HAP-1 (cell line): ENCODE measurements at regions not wholly inside any gene's neighbourhood (a gene's known extent, or its start where the extent isn't known, plus 50 kb on each side); places are given as distances from the start of the nearest gene placed in this dataset.

ENCODE experiments used
- DNase-seq, 2 experiments: peaks; one replicate each; pipeline ENCODE4 v3.0.0-alpha.2; 2016 to 2020; ENCODE audit warnings: low spot score in 2 of 2
- H3K27me3 ChIP-seq: fragments of 250-450 bp; sonication (Bioruptor Pico); 2 replicates; pipeline ENCODE4 v1.5.1; 2020; ENCODE audit warnings: low read depth, mild to moderate bottlenecking, moderate library complexity
- H3K36me3 ChIP-seq: fragments of 250-450 bp; sonication (Bioruptor Pico); replicated peaks from 2 replicates; pipeline ENCODE4 v1.5.1; 2020; ENCODE audit warnings: mild to moderate bottlenecking
- H3K4me1 ChIP-seq: fragments of 250-450 bp; sonication (Bioruptor Pico); 2 replicates; pipeline ENCODE4 v1.5.1; 2020; ENCODE audit warnings: mild to moderate bottlenecking
- H3K4me3 ChIP-seq: fragments of 250-450 bp; sonication (Bioruptor Pico); 2 replicates; pipeline ENCODE4 v1.5.1; 2020; ENCODE audit warnings: mild to moderate bottlenecking, moderate library complexity
- H3K9me3 ChIP-seq: fragments of 250-450 bp; sonication (Bioruptor Pico); 2 replicates; pipeline ENCODE4 v1.5.1; 2020; ENCODE audit warnings: mild to moderate bottlenecking, moderate library complexity
- in situ Hi-C: fragments of 300-500 bp; cut with MboI; formaldehyde crosslinking; loops from 3 replicates; pipeline ENCODE4 v1.14.3; 2020; ENCODE audit warnings: low sequenced_read_pairs, inconsistent platforms, mixed read lengths

DNA sequence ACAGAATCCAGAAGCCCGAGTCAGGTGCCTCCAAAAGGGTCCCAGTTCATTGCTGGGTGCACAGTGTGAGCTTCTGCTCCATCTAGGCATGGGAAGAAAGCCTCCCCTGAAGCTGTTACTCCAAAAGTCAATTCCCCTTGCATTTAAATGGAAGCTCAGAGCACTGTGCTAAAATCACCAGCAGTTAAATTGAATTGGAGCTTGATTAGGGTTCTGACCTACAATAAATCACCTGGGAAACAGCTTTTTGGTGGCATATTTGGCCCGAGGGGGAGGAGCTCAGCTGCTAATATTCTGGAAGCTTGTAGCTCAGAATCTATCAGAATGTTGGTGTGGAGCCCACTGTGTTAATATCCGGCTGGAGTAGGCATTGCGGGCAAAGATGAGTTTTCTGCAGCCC, 87.1 kb upstream of the RGMA start:
- in situ Hi-C loops = no loop called here
- Histone ChIP-seq H3K4me1 (no peaks in the 10 kb centered on the region), H3K4me3 (no peak overlapping the region), H3K9me3 (no peaks in the 10 kb centered on the region), H3K27me3 (no peaks in the 10 kb centered on the region; the same call in 1 of the 2 replicates), H3K36me3 (no peaks in the 10 kb centered on the region)
- no peak for DNase-seq

DNA sequence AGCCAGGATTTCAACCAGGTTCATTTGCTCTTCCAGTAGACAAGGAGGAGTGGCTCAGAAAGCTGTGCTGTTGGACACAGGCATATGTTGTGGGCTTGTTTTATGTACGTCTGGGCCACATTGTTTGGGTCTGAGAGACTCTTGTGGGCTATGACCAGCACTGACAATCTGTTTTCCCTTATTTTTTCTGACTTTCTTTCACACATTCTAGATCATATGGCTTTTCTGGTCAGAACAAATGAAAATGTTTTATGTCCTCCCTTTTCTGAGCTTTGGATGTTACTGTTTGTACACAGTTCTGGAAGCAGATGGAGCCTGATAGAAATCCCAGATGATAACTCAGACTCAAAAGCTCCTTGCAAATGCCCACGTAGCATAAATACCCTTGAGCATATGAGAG, 85.8 kb upstream of the RGMA start:
- Histone ChIP-seq H3K27me3 (no peaks in the 10 kb centered on the region; the same call in 1 of the 2 replicates), H3K4me3 (no peak overlapping the region), H3K4me1 (no peaks in the 10 kb centered on the region), H3K36me3 (no peaks in the 10 kb centered on the region), H3K9me3 (no peaks in the 10 kb centered on the region)
- in situ Hi-C loops = no loop called here
- DNase-seq = no peak

DNA sequence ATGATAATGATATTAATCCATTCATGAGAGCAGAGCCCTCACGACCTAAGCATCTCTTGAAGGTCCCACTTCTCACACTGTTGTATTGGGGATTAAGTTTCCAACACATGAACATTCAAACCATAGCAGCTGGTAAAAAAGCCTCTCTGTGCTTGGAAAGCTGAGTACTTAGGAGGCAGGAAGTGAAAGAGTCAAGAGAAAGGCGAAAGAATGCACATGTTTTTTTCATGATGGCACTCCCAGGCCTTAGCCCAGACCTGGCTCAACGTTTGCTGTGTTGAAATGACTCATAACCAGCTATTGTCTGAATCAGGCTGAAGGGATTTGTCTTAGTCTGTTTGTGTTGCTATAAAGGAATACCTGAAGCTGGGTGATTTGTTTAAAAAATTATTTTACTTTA, 84.4 kb upstream of the RGMA start:
- in situ Hi-C loops = no loop called here
- no peaks in the 10 kb centered on the region for H3K36me3 ChIP-seq
- no peak for DNase-seq

DNA sequence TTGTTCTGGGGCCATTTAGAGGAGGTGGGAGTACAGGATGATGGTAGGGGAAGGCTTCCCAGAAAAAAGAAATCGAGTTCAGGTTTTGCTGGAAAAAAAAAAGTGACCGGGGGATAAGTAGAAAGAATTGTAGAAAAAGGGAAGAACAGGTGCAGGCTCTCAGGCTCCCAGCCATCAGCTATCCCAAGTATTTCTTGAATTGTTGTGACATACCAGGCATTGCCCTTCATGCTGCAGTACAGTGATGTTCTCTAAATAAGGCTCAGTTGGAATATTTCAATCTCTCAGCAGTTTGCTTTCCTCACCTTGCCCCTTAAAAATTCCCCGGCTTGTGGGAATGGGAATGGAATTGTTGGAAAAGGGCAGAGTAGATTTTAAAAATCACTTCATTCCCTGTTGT, 82.5 kb upstream of the RGMA start:
- H3K4me1 ChIP-seq = no peaks in the 10 kb centered on the region
- no peak for DNase-seq
- H3K36me3 ChIP-seq = no peaks in the 10 kb centered on the region
- H3K9me3 ChIP-seq = no peaks in the 10 kb centered on the region
- H3K4me3 ChIP-seq = no peak overlapping the region
- in situ Hi-C loops = no loop called here
- H3K27me3 ChIP-seq = no peaks in the 10 kb centered on the region; the same call in 1 of the 2 replicates

More for the DNA sequence above, 84.4 kb upstream of the RGMA start:
- H3K4me3 ChIP-seq = no peak overlapping the region
- no peaks in the 10 kb centered on the region; the same call in 1 of the 2 replicates for H3K27me3 ChIP-seq
- no peaks in the 10 kb centered on the region for H3K4me1 ChIP-seq
- H3K9me3 ChIP-seq = no peaks in the 10 kb centered on the region

DNA sequence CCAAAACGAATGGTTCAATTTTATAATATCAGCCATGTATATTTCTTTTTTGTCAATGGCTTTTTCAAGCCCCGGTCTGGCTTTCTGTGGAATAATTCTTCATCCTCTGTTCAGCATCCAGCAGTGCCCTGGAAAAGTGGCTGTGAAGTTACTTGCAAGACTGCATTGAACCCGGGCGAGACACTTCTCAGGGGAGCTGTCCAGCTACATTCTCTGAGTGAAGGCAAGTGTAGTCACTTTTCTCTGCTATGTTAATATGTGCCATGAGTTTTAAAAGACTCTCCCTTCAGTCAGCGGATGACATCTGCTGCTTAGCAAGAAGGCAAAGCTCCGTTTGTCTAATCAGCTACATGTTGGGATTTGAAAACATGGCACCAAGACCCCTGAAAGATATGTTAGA, 81.3 kb upstream of the RGMA start:
- in situ Hi-C loops = no loop called here
- no peaks in the 10 kb centered on the region for H3K4me1 ChIP-seq
- no peaks in the 10 kb centered on the region for H3K36me3 ChIP-seq
- H3K9me3 ChIP-seq = no peaks in the 10 kb centered on the region
- H3K27me3 ChIP-seq = no peaks in the 10 kb centered on the region; the same call in 1 of the 2 replicates
- DNase-seq = no peak
- no peak overlapping the region for H3K4me3 ChIP-seq

DNA sequence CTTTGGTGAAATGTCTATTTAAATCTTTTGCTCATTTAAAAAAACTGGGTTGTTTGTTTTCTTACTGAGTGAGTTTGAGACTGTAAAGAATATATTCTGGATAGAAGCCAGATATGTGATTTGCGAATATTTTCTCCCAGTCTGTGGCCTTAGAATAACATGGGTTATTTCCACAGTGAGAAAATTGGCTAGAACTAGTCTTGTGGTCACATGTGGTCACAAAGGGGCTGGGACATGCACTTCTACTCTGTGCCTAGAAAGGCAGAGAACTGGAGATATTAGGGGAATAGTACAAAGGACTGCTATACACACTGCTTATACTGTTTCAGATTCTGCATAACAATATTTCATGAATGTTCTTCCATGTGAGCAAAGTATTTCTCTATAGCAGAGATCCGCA, 79.9 kb upstream of the RGMA start:
- no peak overlapping the region for H3K4me3 ChIP-seq
- H3K4me1 ChIP-seq = no peaks in the 10 kb centered on the region
- H3K9me3 ChIP-seq = no peaks in the 10 kb centered on the region
- no peaks in the 10 kb centered on the region for H3K36me3 ChIP-seq
- no peak for DNase-seq
- in situ Hi-C loops = no loop called here
- H3K27me3 ChIP-seq = no peaks in the 10 kb centered on the region; the same call in 1 of the 2 replicates

DNA sequence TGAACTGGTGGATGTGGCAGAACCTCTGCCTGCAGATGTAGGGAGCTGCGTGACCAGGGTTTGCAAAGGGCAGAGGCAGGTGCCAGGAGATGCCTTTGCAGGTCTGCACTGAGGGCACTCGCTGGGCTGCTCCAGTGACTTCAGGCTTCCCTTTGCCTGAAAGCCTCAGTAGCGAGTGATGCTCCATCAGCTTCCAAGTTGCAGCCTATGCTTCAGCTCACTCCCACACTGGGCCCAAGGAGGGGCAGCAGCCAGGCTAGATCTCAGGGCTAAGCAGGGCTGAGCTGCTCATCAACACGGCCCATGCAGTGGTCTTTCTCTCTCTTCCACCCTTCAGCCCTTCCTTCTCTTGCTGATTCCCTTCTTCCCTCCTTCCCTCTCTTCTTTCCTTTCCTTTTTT, 78.3 kb upstream of the RGMA start:
- in situ Hi-C loops = no loop called here
- DNase-seq = no peak
- no peaks in the 10 kb centered on the region; the same call in 1 of the 2 replicates for H3K27me3 ChIP-seq
- H3K36me3 ChIP-seq = no peaks in the 10 kb centered on the region
- no peak overlapping the region for H3K4me3 ChIP-seq
- H3K9me3 ChIP-seq = no peaks in the 10 kb centered on the region
- H3K4me1 ChIP-seq = no peaks in the 10 kb centered on the region

DNA sequence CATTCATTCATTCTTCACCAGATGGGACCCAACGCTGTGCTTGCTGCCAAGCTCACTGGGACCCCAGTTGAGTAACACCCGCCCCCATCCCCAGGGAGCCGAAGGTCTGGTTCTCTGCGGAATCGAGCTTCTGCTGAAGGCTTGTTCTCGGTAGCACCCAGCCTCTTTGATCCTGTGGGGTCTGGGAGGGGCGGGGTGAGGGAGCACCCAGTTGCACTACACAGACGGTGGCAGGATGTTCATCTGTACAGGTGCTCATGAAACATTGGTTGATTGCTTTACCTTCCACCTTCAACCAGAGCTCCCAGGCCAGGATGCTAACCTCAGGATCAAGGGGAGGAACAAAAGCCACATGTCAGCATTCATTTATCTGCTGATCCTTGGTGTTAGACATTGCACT, 77.7 kb upstream of the RGMA start:
- no peaks in the 10 kb centered on the region for H3K9me3 ChIP-seq
- no peaks in the 10 kb centered on the region for H3K4me1 ChIP-seq
- no peaks in the 10 kb centered on the region; the same call in 1 of the 2 replicates for H3K27me3 ChIP-seq
- no peaks in the 10 kb centered on the region for H3K36me3 ChIP-seq
- DNase-seq = no peak
- in situ Hi-C loops = no loop called here
- H3K4me3 ChIP-seq = no peak overlapping the region

DNA sequence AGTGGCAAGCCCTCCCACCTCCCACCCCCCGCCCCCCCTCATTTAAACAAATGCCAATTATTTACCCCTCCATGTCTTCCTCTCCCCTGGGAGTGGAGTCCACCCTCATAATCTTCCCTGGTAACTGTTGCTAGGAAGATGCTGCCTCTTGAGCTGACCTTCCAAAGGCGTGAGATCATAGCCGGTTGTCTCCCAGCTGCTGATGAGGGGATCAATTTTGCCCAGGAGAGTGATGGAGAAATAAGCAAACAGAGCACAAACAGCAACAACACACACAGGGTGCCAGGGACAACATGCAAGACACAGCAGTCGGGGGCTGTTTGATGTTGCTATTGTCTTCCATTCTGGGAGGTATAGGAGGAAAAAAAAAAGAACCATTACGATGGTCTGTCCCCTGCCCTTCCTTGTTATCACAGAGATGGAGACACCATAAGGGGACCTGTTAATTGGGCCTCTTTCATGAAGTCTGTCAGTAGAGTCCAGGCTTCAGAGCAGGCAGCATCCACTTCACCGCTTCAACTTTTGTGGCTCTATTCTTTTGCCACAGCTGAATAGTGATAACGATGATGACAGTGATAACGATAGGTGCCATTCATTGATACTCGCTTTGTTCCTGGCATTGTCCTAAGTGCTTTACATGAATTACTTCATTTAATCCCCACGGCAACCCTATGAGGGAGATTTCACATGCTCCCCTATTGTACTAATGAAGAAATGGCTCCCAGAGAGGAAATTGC, 76.9 kb upstream of the RGMA start:
- in situ Hi-C loops = no loop called here

DNA sequence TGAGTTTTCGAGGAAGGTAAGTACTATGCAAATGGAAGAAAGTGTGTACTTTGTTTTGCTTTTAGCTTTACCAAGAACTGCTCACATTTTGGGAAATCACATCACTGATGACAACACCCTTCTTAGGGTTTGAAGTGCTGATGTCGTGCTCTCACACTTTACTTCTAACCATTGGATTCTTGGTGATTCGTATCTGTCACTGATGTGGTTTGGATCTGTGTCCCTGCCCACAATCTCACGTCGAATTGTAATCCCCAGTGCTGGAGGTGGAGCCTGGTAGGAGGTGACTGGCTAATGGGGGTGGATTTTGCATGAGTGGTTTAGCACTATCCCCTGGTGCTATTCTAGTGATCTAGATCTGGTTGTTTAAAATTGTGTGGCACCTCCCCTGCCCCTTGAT, 75.4 kb upstream of the RGMA start:
- Histone ChIP-seq H3K36me3 (no peaks in the 10 kb centered on the region), H3K27me3 (no peaks in the 10 kb centered on the region), H3K4me3 (no peak overlapping the region), H3K9me3 (no peaks in the 10 kb centered on the region), H3K4me1 (no peaks in the 10 kb centered on the region)
- in situ Hi-C loops = no loop called here
- no peak for DNase-seq

More for the DNA sequence above, 76.9 kb upstream of the RGMA start:
- DNase-seq = no peak
- H3K9me3 ChIP-seq = no peaks in the 10 kb centered on the region
- no peaks in the 10 kb centered on the region for H3K36me3 ChIP-seq
- no peaks in the 10 kb centered on the region; the same call in 1 of the 2 replicates for H3K27me3 ChIP-seq
- H3K4me1 ChIP-seq = no peaks in the 10 kb centered on the region
- no peak overlapping the region for H3K4me3 ChIP-seq

DNA sequence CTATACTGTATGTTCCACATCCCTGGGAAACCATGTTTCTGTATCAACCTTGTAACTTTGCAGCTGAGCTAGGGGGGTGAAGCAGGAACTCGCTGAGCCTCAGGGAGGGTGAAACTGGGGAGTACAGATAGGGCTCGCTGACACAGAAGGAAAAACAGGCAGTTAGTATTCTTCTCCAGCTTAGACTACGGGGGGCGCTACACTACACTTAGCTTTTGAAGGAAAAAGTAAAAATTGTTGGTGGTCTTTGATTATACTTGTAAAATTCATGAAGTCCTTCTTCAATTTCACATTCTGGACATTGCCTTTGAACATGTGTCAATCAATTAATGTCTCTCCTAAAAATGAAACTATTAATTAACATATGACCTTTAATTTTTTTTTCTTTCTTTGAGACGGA, 73.5 kb upstream of the RGMA start:
- in situ Hi-C loops = no loop called here
- no peaks in the 10 kb centered on the region for H3K36me3 ChIP-seq
- H3K27me3 ChIP-seq = no peaks in the 10 kb centered on the region
- H3K4me1 ChIP-seq = no peaks in the 10 kb centered on the region
- no peak overlapping the region for H3K4me3 ChIP-seq
- DNase-seq = no peak
- no peaks in the 10 kb centered on the region for H3K9me3 ChIP-seq

DNA sequence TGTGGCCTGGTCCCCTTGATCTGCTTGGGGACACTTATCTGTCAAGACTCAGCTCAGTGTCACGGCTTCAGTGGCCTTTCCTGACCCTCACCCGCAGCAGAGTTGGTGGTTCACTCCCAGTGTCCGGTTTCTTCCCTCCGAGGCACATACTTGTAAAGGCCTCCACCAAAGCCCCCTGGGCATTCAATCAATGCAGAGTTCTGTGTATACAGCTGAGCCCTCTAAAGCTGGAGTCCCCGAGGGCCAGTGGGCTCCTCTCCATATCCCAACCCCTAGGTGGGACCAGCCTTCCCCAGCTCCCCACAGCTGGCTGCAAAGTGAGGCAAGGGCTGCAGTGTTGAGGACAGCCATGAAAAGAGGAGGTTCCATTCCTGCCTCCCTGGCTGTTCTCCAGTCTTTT, 70.9 kb upstream of the RGMA start:
- in situ Hi-C loops = no loop called here
- H3K4me1 ChIP-seq = no peaks in the 10 kb centered on the region
- H3K36me3 ChIP-seq = no peaks in the 10 kb centered on the region
- DNase-seq = no peak
- no peaks in the 10 kb centered on the region for H3K9me3 ChIP-seq
- H3K27me3 ChIP-seq = no peaks in the 10 kb centered on the region
- H3K4me3 ChIP-seq = no peak overlapping the region

DNA sequence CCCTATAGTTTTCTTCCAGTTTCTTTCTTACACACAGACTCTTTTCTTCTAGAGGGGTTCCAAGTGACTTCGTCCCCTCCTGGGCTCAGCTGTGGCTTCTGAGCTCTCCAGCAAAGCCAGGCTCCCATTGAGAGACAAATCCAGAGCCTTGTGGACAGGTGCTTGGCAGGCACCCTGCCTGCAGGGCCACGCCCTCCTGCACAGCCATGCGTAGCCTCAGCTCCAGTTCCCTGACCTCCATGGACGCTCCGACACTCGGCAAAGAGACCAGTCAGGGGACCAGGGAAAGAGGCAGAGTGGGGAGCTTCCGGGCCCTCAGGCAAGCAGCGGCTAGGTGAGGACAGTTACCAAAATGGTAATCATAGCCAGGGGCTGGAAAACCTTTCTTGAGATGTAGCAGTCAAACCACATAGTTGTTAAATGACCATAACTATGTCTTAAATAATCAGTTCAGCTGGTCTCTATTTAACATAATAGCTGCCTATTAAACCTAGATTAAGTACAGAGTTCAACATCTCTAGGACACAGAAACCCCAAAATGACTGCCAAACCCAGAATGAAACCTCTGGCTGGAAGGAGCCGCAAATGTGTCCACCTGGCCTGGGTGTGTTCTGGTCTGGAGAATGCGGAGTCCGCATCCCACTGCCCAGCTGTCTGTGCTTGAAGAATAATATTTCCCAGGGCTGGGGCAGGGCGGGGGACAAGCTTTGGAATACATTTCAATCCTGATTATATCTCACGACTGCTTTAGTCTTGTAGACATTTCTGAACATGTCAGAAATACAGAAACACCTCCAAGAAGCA, 69.3 kb upstream of the RGMA start:
- no peaks in the 10 kb centered on the region for H3K27me3 ChIP-seq
- DNase-seq = no peak
- no peaks in the 10 kb centered on the region for H3K36me3 ChIP-seq
- no peaks in the 10 kb centered on the region for H3K4me1 ChIP-seq
- in situ Hi-C loops = no loop called here
- H3K4me3 ChIP-seq = no peak overlapping the region
- no peaks in the 10 kb centered on the region for H3K9me3 ChIP-seq

DNA sequence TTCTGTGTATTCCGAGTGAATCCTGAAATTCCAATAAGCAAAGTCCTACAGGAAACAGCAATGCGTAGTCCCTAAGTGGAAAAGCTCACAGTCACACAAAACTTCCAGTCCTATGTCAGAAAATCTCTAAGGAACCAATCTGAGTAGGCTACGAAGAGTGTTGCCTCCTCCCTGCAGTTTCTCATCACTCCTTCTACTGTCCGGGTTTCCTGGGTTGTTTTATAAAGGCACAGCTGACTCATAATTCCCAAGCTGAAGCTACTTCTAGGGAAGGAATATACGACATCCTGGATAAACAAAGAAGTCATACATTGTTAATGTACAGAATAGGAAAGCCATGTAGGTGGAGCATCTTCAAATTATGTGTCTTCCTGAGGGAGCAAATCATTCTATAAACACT, 65.7 kb upstream of the RGMA start:
- Histone ChIP-seq H3K36me3 (no peaks in the 10 kb centered on the region), H3K27me3 (no peaks in the 10 kb centered on the region), H3K9me3 (no peaks in the 10 kb centered on the region), H3K4me1 (no peaks in the 10 kb centered on the region), H3K4me3 (no peak overlapping the region)
- DNase-seq = no peak
- in situ Hi-C loops = no loop called here
